RWPE1 (cell line): ENCODE measurements at regions not wholly inside any gene's neighbourhood (a gene's known extent, or its start where the extent isn't known, plus 50 kb on each side); places are given as distances from the start of the nearest gene placed in this dataset.

Experiments
- CTCF ChIA-PET: fragments of 350-600 bp; sonication (Branson Sonifier 250); formaldehyde crosslinking; extraction: SDS; loops from one replicate; lab custom pipeline; 2021; lab: Yijun Ruan, JAX
- POLR2A ChIA-PET: fragments of 400-600 bp; formaldehyde crosslinking; extraction: SDS; loops from one replicate; lab custom pipeline; 2020; ENCODE audit warnings: antibody characterized with exemption; ENCODE audit not compliant: low non-redundant PET; lab: Yijun Ruan, JAX
- DNase-seq: peaks from one replicate; pipeline ENCODE4 v3.0.0; 2012; ENCODE audit warnings: low spot score
- H3K27ac ChIP-seq: fragments of 450-650 bp; 2 replicates; pipeline ENCODE4 v1.5.1; 2017
- TF ChIP-seq, protein P1 (sequence below): fragments of 450-650 bp; conservative IDR thresholded peaks from 2 replicates; pipeline ENCODE4 v1.5.1; 2017; ENCODE audit warnings: low read depth, mild to moderate bottlenecking

DNA sequence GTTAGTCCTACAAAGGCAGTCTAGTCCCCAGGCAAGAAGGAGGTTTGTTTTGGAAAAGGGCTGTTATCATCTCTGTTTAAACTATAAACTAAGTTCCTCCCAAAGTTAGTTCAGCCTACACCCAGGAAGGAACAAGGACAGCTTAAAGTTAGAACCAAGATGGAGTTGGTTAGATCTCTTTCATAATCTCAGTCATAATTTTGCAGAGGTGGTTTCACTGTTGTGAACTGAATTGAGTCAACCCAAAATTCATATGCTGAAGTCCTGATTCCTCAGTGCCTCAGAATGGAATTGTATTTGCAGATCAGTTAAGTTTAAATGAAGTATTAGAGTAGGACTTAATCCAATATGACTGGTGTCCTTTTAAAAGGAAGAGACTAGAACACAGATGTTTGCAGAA lies 101.0 kb upstream of the C3orf80 start:
- ChIA-PET CTCF (no interaction called here), POLR2A (no interaction called here)
- TF ChIP-seq, protein P1, sequence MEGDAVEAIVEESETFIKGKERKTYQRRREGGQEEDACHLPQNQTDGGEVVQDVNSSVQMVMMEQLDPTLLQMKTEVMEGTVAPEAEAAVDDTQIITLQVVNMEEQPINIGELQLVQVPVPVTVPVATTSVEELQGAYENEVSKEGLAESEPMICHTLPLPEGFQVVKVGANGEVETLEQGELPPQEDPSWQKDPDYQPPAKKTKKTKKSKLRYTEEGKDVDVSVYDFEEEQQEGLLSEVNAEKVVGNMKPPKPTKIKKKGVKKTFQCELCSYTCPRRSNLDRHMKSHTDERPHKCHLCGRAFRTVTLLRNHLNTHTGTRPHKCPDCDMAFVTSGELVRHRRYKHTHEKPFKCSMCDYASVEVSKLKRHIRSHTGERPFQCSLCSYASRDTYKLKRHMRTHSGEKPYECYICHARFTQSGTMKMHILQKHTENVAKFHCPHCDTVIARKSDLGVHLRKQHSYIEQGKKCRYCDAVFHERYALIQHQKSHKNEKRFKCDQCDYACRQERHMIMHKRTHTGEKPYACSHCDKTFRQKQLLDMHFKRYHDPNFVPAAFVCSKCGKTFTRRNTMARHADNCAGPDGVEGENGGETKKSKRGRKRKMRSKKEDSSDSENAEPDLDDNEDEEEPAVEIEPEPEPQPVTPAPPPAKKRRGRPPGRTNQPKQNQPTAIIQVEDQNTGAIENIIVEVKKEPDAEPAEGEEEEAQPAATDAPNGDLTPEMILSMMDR = no peak

DNA sequence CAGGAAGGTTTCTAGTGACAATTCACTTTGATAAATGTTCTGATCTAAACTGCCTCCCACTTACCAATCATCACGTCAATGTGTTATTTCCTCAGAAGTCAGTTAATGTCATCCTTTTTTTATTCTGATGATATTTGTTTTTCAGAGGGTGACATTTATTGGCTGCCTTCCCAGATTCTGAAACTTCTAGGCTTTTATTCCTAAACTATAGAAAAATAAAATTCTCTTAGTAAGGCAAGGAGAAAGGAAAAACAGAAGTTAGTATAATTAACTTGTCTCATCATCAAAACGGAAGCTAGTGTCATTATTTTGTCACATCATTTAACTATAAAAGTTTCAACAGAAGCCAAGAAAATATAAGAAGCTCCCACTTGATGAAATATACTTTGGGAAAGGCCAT lies 100.0 kb upstream of the C3orf80 start:
- ChIA-PET POLR2A (no interaction called here), CTCF (no interaction called here)
- no peak for DNase-seq
- TF ChIP-seq, protein P1 = no peak
- H3K27ac ChIP-seq = no peak overlapping the region

More for the DNA sequence above, 101.0 kb upstream of the C3orf80 start:
- H3K27ac ChIP-seq = no peak overlapping the region
- no peak for DNase-seq

DNA sequence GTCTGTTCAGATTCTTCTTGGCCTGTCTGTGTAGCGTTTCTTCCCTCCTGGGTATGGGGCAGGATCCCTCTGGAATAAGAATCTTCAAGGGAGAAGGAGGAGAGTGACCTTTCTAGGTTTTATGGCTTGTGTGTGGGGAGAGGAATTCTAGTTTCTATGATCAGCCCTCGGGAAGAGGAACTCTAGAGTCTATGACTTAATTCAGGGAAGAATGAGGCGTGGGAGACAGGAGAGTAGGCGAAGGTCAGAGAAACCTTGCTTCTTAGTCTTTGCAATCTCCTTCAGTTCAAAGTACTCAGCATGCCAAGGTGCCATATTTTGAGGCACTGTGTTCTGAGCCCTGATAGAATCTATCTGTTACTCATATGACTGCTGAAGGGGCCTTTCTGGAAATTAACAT lies 99.2 kb upstream of the C3orf80 start:
- TF ChIP-seq, protein P1 = no peak
- CTCF ChIA-PET = no interaction called here
- no peak for DNase-seq
- H3K27ac ChIP-seq = no peak overlapping the region
- POLR2A ChIA-PET = no interaction called here

DNA sequence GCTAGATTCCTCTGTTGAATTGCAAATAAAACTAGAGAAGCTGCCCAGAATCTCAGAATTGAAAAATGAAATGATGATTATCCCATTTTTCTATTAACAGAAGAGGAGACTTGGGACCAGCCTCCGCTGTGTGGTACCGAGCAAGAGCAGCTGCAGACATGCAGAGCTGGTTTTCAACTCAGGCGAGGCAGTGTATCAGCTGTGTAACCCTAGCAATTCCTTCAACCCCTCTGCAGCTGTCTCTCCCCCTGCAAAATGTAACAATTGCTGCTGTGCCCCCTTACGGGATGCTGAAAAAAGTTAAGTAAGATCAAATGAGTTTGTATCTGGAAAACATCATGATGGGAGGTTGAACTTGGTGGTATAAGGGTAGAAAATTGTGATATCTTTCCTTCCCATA lies 98.5 kb upstream of the C3orf80 start:
- DNase-seq = no peak
- POLR2A ChIA-PET = no interaction called here
- no peak overlapping the region for H3K27ac ChIP-seq
- TF ChIP-seq, protein P1 = no peak
- CTCF ChIA-PET = no interaction called here

DNA sequence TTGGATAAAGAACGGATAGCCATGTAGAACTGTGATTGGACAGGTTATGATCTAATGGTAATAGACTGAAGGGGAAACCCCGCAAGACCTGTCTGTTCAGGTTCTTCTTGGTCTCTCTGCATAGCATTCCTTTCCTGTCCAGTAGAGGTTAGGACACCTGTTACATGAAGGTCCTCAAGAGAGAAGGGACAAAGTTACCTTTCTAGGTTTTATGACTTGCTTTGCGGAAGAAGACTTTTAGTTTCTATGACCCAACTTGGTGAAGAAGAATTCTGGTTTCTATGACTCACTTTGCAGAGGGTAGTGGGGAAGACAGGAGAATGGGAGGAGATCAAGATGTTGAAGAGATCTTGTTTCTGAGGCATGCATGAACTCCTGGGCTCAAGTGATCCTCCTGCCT lies 97.9 kb upstream of the C3orf80 start:
- CTCF ChIA-PET = no interaction called here
- TF ChIP-seq, protein P1 = no peak
- POLR2A ChIA-PET = no interaction called here
- DNase-seq = no peak
- no peak overlapping the region for H3K27ac ChIP-seq

DNA sequence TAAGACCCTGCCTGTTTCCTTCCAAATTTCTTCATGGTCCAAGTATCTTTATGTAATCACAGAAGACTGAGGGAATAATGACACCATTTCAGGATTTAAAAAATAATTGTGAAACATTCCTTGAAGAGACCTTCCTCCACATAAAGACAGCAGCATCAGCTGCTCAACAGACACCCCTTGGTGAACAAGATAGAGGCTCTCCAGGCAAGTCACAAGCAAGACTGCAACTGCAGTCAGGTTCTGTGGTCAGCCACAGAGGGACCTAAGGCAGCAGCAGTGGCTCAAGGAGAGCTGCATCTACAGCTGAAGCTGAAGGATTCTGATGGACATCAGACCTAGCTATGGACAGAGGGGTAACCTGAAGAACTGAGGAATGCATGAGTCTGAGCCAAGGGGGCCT lies 97.2 kb upstream of the C3orf80 start:
- POLR2A ChIA-PET = no interaction called here
- TF ChIP-seq, protein P1 = no peak

More for the DNA sequence above, 97.2 kb upstream of the C3orf80 start:
- DNase-seq = no peak
- CTCF ChIA-PET = interaction anchor here (0.6 to 0.7 kb wide), 2 partner anchors 16 to 18 kb away, joined by 3 to 4 read pairs; no protein-coding TSS in a partner anchor
- H3K27ac ChIP-seq = no peak overlapping the region
